PC-3 (cell line): ENCODE measurements at regions not wholly inside any gene's neighbourhood (a gene's known extent, or its start where the extent isn't known, plus 50 kb on each side); places are given as distances from the start of the nearest gene placed in this dataset.

Experiments used
- ATAC-seq: fragments of 200-7000 bp; cut with Tn5 transposase; 2 replicates; pipeline ENCODE4 v1.9.1; 2020; ENCODE audit warnings: mild to moderate bottlenecking, moderate library complexity
- BruUV-seq: library from RNA; stranded (reverse); fragments of 400-500 nt; replicated peaks from 2 replicates; lab custom pipeline; 2021; lab: Mats Ljungman, UMichigan
- CTCF ChIA-PET: fragments of 300-600 bp; sonication (Branson Sonifier 250); formaldehyde crosslinking; loops from one replicate; lab custom pipeline; 2022; ENCODE audit warnings: antibody characterized with exemption; lab: Charles Lee
- POLR2A ChIA-PET: fragments of 300-600 bp; sonication (Branson Sonifier 250); formaldehyde crosslinking; loops from one replicate; lab custom pipeline; 2022; ENCODE audit warnings: antibody characterized with exemption; ENCODE audit not compliant: unreplicated experiment; lab: Charles Lee
- DNase-seq: peaks from one replicate; pipeline ENCODE4 v3.0.0-alpha.2; 2015
- H2AFZ ChIP-seq: fragments of 300-600 bp; sonication (generic); 2 replicates; pipeline ENCODE4 v1.6.0; 2016; ENCODE audit warnings: antibody characterized with exemption, low read length
- H3F3A ChIP-seq: fragments of 300-600 bp; sonication (generic); one replicate; pipeline ENCODE4 v1.6.0; 2017; ENCODE audit warnings: antibody characterized with exemption, low read length, control low read depth, mild to moderate bottlenecking; ENCODE audit not compliant: unreplicated experiment
- H3K27ac ChIP-seq: fragments of 300-600 bp; sonication (generic); 2 replicates; pipeline ENCODE4 v1.5.1; 2016; ENCODE audit warnings: mild to moderate bottlenecking, low read length
- H3K27me3 ChIP-seq: fragments of 300-600 bp; sonication (generic); 2 replicates; pipeline ENCODE4 v1.6.1; 2016; ENCODE audit warnings: low read length, mixed read lengths
- H3K36me3 ChIP-seq: fragments of 300-600 bp; sonication (generic); 2 replicates; pipeline ENCODE4 v1.6.1; 2016; ENCODE audit warnings: low read depth, mixed run types, low read length, mixed read lengths
- H3K4me1 ChIP-seq: fragments of 300-600 bp; sonication (generic); 2 replicates; pipeline ENCODE4 v1.5.1; 2016; ENCODE audit warnings: low read length; ENCODE audit not compliant: insufficient read depth
- H3K4me2 ChIP-seq: fragments of 300-600 bp; sonication (generic); 2 replicates; pipeline ENCODE4 v1.6.0; 2016; ENCODE audit warnings: low read length
- H3K4me3 ChIP-seq: fragments of 300-600 bp; sonication (generic); 2 replicates; pipeline ENCODE4 v1.5.1; 2016; ENCODE audit warnings: mild to moderate bottlenecking, low read length, mixed read lengths
- H3K79me2 ChIP-seq: fragments of 300-600 bp; sonication (generic); 2 replicates; pipeline ENCODE4 v1.6.1; 2017; ENCODE audit warnings: low read length, mixed read lengths
- H3K9ac ChIP-seq: fragments of 300-600 bp; sonication (generic); 2 replicates; pipeline ENCODE4 v1.6.0; 2016; ENCODE audit warnings: mild to moderate bottlenecking, low read length
- H3K9me2 ChIP-seq: fragments of 300-600 bp; sonication (generic); replicated peaks from 2 replicates; pipeline ENCODE4 v1.6.1; 2016; ENCODE audit warnings: mixed run types, low read length, mixed read lengths
- H3K9me3 ChIP-seq: fragments of 300-600 bp; sonication (generic); 2 replicates; pipeline ENCODE4 v1.6.1; 2016; ENCODE audit warnings: low read length, mixed read lengths
- H4K20me1 ChIP-seq: fragments of 300-600 bp; sonication (generic); 2 replicates; pipeline ENCODE4 v1.6.1; 2016; ENCODE audit warnings: low read length, mixed read lengths
- EZH2 ChIP-seq: fragments of 300-600 bp; sonication (generic); IDR thresholded peaks from one replicate; pipeline ENCODE4 v1.6.1; 2017; ENCODE audit warnings: antibody characterized with exemption, mild to moderate bottlenecking, low read length; ENCODE audit not compliant: unreplicated experiment
- EZH2phosphoT487 ChIP-seq: fragments of 300-600 bp; sonication (generic); IDR thresholded peaks from 2 replicates; pipeline ENCODE4 v1.6.1; 2018; ENCODE audit warnings: mild to moderate bottlenecking, antibody characterized with exemption, low read length, borderline replicate concordance
- intact Hi-C: fragments of 100-400 bp; cut with micrococcal nuclease; formaldehyde crosslinking; loops from 2 replicates; pipeline ENCODE4 v1.9.0; 2023
- TF ChIP-seq, protein P1 (sequence below): fragments of 300-600 bp; sonication (generic); conservative IDR thresholded peaks from 2 replicates; pipeline ENCODE4 v1.5.1; 2017; ENCODE audit warnings: antibody characterized with exemption, low read depth, mild to moderate bottlenecking, low read length

DNA sequence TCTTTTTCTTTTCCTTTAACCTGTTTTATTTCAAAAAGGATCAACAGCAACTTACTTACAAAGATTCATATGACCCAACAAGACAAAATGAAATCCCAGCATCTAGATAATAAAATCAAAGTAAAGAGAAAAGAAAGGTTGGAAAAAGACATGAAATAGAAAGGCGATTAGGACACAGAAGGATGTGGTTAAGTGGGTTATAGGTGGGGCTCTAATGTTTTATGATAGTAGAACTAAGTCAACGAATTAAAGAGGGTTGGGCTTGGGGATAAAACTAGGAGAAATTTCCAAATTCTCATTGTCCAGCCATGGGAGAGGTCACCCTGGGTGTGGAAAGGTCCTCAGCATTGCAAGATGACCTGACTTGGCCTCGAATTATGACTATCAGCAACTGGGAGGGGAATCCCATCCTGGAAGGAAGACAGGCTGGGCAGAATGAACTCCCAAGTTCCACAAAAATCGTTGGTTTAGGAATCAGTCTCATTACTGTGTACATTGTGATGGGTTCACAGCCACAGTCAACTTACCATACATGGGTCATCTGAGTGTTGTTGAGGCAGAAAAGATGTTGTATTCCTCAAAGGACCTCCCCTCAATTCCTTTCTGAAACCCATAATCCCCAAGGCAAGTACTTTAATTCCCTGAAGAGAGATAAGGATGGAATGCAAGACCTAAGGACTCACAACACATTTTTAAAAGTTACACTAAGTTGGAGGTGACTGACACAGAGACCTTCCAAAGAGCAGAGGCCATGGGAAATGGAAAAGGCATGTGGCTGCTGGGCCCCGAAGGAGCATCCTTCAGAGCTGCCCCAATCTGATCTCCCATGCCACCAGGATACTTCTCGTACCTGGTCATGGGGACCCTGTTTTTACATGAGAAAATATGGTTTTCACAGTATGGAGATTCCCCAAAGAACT, 167.6 kb downstream of the UXS1 start:
- CTCF ChIA-PET = no interaction called here
- no peaks in the 10 kb centered on the region for H3K27me3 ChIP-seq
- no peak overlapping the region for H3K9ac ChIP-seq
- no peak overlapping the region for H3K27ac ChIP-seq
- ATAC-seq (no peak), DNase-seq (no peak)
- H3K4me1 ChIP-seq = peaks cover 16% of the 10 kb centered on the region
- H2AFZ ChIP-seq = no peak overlapping the region
- H4K20me1 ChIP-seq = no peaks in the 10 kb centered on the region
- no peaks in the 10 kb centered on the region for H3K9me3 ChIP-seq
- no peaks in the 10 kb centered on the region for H3K9me2 ChIP-seq
- intact Hi-C loops = no loop called here
- no peaks in the 10 kb centered on the region for H3K36me3 ChIP-seq
- no peak overlapping the region for H3K4me2 ChIP-seq
- no peak overlapping the region for H3K4me3 ChIP-seq
- H3F3A ChIP-seq = no peaks in the 10 kb centered on the region
- no TSS peak for BruUV-seq
- no peak for TF ChIP-seq EZH2
- TF ChIP-seq, protein P1, sequence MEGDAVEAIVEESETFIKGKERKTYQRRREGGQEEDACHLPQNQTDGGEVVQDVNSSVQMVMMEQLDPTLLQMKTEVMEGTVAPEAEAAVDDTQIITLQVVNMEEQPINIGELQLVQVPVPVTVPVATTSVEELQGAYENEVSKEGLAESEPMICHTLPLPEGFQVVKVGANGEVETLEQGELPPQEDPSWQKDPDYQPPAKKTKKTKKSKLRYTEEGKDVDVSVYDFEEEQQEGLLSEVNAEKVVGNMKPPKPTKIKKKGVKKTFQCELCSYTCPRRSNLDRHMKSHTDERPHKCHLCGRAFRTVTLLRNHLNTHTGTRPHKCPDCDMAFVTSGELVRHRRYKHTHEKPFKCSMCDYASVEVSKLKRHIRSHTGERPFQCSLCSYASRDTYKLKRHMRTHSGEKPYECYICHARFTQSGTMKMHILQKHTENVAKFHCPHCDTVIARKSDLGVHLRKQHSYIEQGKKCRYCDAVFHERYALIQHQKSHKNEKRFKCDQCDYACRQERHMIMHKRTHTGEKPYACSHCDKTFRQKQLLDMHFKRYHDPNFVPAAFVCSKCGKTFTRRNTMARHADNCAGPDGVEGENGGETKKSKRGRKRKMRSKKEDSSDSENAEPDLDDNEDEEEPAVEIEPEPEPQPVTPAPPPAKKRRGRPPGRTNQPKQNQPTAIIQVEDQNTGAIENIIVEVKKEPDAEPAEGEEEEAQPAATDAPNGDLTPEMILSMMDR = no peak
- no peak for TF ChIP-seq EZH2phosphoT487
- POLR2A ChIA-PET = interaction anchor here (0.6 kb wide), 1 partner anchor 17 kb away, joined by 17 read pairs; no protein-coding TSS in a partner anchor
- no peaks in the 10 kb centered on the region for H3K79me2 ChIP-seq

DNA sequence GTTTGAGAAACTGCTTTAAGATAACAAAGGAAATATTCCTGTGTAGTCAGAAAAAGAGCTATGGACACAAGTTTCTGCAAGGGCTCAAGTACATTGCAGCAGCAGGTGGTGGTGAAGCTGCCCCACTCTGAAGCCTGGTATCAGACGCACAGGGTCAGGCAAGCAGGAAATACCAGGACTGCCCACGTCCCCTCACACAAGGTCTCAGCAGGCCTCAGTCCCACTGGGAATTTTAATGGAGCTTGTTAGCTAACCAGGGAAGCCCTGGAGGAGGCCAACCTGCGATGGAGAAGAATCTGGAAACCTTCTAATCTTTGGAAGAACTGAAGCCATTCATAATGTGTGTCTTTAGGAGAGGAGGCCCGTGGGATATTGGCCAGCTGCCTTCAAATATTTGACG, 168.3 kb downstream of the UXS1 start:
- CTCF ChIA-PET = no interaction called here
- no TSS peak for BruUV-seq

More for the DNA sequence above, 168.3 kb downstream of the UXS1 start:
- Histone ChIP-seq H3K79me2 (no peaks in the 10 kb centered on the region), H3K4me3 (no peak overlapping the region), H3K36me3 (no peaks in the 10 kb centered on the region), H4K20me1 (no peaks in the 10 kb centered on the region), H3K9me2 (no peaks in the 10 kb centered on the region), H3K27ac (no peak overlapping the region), H3K4me1 (peaks cover 11% of the 10 kb centered on the region), H3K4me2 (no peak overlapping the region), H3K9me3 (no peaks in the 10 kb centered on the region), H3K27me3 (no peaks in the 10 kb centered on the region), H3K9ac (no peak overlapping the region), H3F3A (no peaks in the 10 kb centered on the region), H2AFZ (no peak overlapping the region)
- TF ChIP-seq EZH2phosphoT487 (no peak), EZH2 (no peak)
- TF ChIP-seq, protein P1 = no peak
- POLR2A ChIA-PET = no interaction called here
- DNase-seq (no peak), ATAC-seq (no peak)
- intact Hi-C loops = no loop called here
